ENCODE measurements at regions not wholly inside any gene's neighbourhood (a gene's known extent, or its start where the extent isn't known, plus 50 kb on each side); places are given as distances from the start of the nearest gene placed in this dataset.

GRCh38 chr10:128730922-128731321, 604.7 kb upstream of the MKI67 start:
- intact Hi-C loops (cut with micrococcal nuclease): no loop called here

- intact Hi-C loops (cut with micrococcal nuclease): no loop called here
These were observed 607.9 kb upstream of the MKI67 start for GRCh38 chr10:128734161-128734560.

- intact Hi-C loops (cut with micrococcal nuclease): no loop called here
These were observed 608.5 kb upstream of the MKI67 start for GRCh38 chr10:128734734-128735133.

DNA sequence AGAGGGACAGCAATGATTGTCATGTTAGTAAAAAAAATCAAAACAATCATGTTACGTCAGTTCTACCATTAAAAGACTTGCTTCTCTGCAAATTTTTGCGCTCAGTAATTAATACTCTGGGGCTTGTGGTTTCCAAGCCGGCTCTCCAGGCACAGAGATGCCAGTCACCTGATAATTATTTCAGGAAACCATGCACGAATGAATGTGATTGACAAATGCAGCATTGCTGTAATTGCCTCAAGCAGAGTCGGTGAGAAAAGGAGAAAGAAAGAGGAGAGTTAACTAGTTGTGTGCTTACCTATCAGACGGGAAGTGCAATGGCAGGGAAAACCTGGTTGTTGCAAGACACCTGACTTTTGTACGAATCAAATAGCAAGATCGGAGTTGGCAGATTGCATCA, 609.8 kb upstream of the MKI67 start:
- intact Hi-C loops (cut with micrococcal nuclease): no loop called here

DNA sequence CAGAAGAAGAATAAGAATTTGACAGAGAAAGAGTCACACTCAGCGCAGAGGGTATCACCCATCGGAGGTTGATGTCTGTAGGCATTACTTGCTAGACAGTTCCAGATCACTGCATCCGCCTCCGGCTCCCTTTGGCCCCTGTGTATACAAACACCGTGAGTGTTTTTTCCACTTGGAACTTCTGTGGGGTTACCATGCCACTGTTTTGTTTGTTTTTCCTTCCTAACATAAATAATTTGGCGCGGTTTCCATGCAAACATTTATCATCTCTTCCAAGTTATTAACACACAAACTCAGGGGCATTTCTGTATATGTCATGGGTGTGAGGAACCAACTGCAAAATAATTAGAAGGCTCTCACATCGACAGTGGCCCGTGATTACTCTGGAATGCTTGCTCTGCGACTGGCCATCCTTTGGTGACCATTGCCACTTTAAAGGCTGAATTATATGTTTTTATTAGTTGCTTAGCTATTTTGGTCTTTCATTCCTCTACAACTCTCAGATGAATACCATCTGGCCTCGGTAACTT, 612.2 kb upstream of the MKI67 start:
- intact Hi-C loops (cut with micrococcal nuclease): no loop called here

DNA sequence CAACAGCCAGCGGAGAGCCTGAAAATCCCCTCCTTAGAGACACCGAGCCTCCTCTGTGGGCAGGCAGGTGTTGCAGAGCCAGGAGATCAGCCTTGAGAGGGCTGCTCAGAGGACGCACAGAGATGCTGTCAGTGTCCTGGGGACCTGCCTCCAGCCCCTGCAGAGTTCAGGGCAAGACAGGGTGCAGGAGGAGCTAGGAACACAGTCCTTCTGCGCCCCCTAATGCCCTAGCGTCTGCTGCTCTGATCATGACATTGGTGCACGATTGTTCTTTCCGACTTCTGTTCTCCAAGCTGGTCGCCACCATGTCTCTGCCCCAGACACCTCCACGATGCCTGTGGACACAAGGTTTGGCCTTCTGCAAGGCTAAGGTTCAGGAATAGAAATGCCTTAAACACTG, 613.7 kb upstream of the MKI67 start:
- intact Hi-C loops (cut with micrococcal nuclease): no loop called here

DNA sequence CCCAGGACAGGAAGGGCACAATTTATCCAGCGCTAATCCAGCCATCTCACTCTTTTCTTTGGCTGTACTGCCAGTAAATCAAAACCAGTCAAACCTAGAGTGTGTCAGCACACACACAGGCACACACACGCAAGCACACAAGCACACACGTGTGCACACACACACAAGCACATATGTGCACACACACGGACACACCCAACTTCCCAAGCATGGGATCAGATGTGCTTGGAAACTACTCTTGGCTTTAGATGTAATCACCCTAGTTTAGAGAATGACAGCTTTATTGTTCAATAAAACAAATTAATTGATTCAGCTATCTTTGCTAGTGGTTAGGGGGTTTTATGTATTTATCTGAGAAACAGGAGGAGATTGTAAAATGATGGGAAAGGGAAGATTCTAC, 615.0 kb upstream of the MKI67 start:
- intact Hi-C loops (cut with micrococcal nuclease): no loop called here

DNA sequence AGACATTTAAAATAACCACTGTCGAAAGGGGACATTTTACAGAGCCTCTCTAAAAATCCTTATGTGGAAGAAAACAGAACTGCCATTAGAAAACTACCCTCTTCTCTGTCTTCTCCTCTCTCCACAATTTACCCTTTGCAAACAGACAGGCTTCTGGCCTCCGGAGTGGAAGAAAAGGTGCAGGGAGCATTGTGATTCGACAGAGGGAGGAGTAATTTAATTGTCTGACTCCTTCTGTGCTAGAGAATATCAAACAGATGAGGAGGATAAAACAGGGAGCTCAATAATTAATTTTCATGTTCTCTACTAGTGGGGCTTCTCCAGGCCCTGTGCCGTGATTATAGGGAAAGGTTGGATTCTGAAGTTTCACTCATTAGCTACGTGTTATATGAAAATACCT, 615.5 kb upstream of the MKI67 start:
- intact Hi-C loops (cut with micrococcal nuclease): no loop called here

DNA sequence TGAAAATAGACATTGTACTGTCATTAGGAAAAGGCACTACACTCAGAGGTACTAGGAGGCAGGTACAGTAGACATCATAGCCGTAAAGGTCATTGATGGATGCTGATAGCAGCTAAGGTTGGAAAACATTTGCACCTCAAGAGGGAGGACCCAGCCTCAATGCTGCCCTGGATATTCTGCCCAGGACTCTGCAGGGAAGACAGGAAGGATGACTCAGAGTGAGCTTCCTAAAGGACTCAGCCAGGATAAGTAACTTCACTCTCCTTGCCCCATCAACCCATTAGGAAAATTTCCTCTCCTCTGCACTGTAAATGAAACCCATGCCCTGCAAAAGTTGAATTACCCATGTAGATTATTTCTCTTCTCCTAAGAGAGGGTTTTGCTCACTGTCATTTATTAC, 617.9 kb upstream of the MKI67 start:
- intact Hi-C loops (cut with micrococcal nuclease): no loop called here

DNA sequence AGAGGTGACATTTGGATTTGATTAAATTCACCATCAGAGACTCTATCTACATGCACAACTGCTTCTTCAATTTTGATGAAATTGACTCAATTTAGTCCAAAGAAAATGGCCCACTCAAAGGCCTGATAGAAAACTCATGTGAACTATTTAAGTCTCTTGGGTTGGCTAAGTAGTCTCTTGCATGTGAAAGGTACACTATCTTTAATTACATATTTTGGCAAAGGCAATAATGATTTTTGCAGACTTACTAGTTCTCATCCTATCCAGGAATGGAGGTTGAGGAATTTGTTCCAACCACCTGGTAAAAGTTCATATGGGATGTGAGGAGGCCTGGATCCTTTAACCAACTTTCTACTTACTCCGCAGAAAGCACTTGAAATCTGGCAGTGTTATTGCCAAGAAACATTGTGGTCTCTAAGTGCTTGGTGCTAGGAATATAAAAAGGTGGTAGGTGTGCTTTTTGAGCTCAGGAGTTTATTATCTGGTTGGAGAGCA, 618.6 kb upstream of the MKI67 start:
- intact Hi-C loops (cut with micrococcal nuclease): no loop called here

GRCh38 chr10:128747582-128748346, 621.5 kb upstream of the MKI67 start:
- intact Hi-C loops (cut with micrococcal nuclease): no loop called here

- intact Hi-C loops (cut with micrococcal nuclease): no loop called here
These were observed 625.1 kb upstream of the MKI67 start for GRCh38 chr10:128751284-128751683.

DNA sequence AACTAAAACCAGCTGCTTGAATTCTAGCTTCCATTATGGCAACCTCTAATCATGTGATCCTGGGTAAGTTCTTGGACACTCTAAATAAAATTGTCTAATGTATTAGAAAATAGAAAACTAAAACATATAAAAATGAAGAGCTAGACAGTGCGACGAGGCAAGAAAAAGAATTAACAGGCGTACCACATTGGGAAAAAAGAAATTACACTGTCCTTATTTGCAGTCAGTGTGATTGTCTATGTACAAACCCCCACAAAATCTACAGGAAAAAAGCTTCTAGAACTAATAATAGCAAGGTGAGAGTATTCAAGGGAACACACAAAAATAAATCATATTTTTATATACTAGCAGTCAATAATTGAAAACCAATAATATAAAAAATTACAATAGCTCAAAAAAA, 625.6 kb upstream of the MKI67 start:
- intact Hi-C loops (cut with micrococcal nuclease): no loop called here

DNA sequence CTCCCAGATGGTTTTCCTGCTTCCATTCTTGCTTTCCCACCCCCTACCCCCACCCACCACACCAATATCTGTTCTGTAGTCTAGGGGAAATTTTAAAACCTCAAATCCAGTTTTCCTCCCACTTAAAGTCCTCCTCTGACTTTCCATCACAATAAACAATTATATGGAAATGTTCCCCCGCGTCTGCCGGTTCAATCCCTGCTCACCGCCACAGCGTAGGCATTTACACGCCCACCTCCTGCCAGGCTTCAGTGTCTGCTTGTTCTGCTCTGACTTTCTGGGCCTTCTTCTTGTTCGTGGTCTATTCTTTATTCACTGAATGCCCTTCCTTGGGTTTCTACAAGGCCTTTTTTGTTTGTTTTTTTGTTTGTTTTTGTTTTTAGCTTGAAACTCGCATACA, 633.0 kb upstream of the MKI67 start:
- intact Hi-C loops (cut with micrococcal nuclease): no loop called here

GRCh38 chr10:128763588-128763987, 637.4 kb upstream of the MKI67 start:
- intact Hi-C loops (cut with micrococcal nuclease): no loop called here

DNA sequence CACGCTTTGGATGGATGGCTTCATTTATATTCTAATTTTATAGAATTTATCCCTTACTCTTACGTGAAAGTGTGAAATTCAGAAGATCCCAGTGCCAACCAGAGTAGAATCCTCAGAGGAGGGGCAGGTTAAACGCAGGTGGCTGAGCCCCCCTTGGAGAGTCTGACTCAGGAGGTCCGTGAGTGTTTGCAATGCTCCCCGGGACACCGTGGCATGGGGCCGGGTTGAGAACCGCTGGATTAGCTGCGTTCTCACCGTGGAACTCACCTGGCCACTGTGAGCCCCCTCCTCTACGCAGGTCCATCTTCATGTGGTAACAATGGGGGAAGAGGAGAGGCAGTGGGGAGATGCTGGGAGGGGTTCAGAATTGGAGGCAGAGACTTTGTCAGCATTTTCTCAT, 638.0 kb upstream of the MKI67 start:
- intact Hi-C loops (cut with micrococcal nuclease): no loop called here

DNA sequence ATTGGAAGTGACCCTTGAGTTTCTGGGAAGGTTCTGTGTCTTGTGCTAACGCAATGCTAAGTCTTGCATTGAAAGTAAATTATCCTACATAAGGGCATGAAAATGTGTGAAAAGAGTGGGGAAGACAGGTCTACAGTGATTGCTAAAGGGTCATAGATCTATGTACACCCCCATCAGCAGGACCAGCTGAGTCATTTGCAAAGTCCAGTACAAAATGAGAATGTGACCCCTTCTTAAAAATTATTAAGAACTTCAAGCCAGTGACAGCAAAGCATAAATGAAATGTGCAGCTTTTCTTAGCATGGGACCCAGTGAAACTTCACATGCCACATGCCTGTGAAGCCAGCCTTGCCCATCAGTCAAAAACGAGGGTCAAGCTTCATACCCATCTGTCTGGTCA, 640.7 kb upstream of the MKI67 start:
- intact Hi-C loops (cut with micrococcal nuclease): no loop called here

- intact Hi-C loops (cut with micrococcal nuclease): no loop called here
These were observed 648.8 kb upstream of the MKI67 start for GRCh38 chr10:128774979-128775378.

DNA sequence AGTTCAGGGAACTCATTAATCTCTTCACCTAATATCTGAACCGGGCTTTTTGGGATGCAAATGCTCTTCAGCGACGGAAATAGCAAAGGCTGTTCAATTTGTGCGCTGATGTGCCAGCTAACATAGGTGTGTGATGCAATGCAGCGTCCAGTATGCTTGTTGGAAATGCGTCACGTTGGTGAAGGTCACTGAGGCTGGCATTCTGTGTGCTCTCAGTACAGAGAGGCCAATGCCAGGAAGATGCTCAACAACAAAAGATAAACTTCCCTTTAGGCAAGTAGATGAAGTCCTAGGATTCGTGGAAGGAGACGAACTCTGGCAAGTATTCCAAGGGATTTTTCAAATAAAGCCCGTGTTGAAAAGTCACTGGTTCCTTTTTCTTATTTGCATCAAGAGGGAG, 649.5 kb upstream of the MKI67 start:
- intact Hi-C loops (cut with micrococcal nuclease): no loop called here

DNA sequence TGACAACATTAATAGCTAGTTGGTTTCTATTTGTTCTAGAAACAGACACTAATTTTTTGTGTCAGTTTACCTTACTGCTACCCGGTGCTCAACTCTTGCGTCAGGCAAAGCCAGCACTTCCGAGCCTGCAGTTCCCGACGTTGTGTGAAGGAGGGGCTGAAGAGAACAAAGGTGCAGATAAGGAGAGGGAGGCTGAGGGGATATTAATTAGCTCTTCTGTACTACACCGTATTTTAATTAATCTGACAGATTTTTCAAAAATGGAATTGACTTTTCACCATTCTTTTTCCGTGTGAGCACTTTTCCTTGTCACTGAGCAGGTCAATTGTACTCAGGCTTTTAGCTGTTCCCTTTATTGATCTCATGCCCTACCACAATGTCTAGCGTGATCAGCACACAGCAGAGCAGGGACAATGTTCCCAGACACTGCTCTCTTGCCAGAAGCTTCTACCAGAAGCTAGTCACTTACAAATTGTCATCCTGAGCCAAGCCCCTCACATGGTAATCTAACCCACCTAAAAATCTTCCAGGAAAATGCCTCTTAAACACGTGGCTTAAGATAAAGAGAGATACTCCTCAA, 650.5 kb upstream of the MKI67 start:
- intact Hi-C loops (cut with micrococcal nuclease): no loop called here

GRCh38 chr10:128777342-128777741, 651.1 kb upstream of the MKI67 start:
- intact Hi-C loops (cut with micrococcal nuclease): no loop called here

DNA sequence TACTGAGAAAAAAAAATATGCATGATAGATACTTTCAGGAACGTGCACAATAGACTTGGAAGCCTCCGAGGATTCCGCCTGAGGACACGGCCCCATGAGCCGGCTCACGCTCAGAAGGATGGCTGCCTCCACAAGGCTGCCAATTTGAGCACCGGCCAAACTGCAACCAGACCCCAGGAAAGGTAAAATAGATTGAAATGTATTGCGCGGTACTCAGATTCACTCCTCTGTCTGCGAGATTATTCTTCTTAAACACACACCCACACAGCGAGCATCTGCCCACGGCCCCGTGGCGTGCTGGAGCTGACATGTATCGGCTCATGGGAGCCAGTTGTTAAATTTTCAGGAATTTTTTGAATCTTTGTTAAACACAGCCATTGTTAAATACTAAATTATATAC, 653.2 kb upstream of the MKI67 start:
- intact Hi-C loops (cut with micrococcal nuclease): no loop called here

GRCh38 chr10:128780156-128780761, 654.0 kb upstream of the MKI67 start:
- intact Hi-C loops (cut with micrococcal nuclease): no loop called here
